SK-N-SH treated with all-trans-retinoic acid at 6 μM for 48 hours (cell line): ENCODE measurements at regions not wholly inside any gene's neighbourhood (a gene's known extent, or its start where the extent isn't known, plus 50 kb on each side); places are given as distances from the start of the nearest gene placed in this dataset.

ENCODE experiments used
- ATAC-seq: fragments of 200-7000 bp; cut with Tn5 transposase; 3 replicates; pipeline ENCODE4 v1.9.1; 2020; ENCODE audit warnings: mild to moderate bottlenecking, moderate library complexity
- ARNTL ChIP-seq: fragments of 450-650 bp; formaldehyde crosslinking; IDR thresholded peaks from 2 replicates; pipeline ENCODE4 v1.5.0; 2020; ENCODE audit warnings: low read depth, mild to moderate bottlenecking, moderate library complexity, borderline replicate concordance
- BACH2 ChIP-seq: fragments of 250-450 bp; sonication (Bioruptor Pico); IDR thresholded peaks from 2 replicates; pipeline ENCODE4 v1.9.0; 2021; ENCODE audit warnings: mild to moderate bottlenecking, borderline replicate concordance
- CSDC2 ChIP-seq: fragments of 250-450 bp; sonication (Bioruptor Pico); IDR thresholded peaks from 2 replicates; pipeline ENCODE4 v1.5.0; 2020; ENCODE audit warnings: mild to moderate bottlenecking, moderate library complexity
- ESRRG ChIP-seq: fragments of 250-450 bp; sonication (Bioruptor Pico); IDR thresholded peaks from 2 replicates; pipeline ENCODE4 v1.6.1; 2021; ENCODE audit warnings: mild to moderate bottlenecking
- GLIS3 ChIP-seq: fragments of 250-450 bp; sonication (Bioruptor Pico); IDR thresholded peaks from 2 replicates; pipeline ENCODE4 v1.5.0; 2020; ENCODE audit warnings: mild to moderate bottlenecking, moderate library complexity
- ISL1 ChIP-seq: fragments of 250-450 bp; sonication (Bioruptor Pico); IDR thresholded peaks from 2 replicates; pipeline ENCODE4 v2.1.2; 2022; ENCODE audit warnings: mild to moderate bottlenecking, moderate library complexity
- OSR1 ChIP-seq: fragments of 250-450 bp; sonication (Bioruptor Pico); IDR thresholded peaks from 2 replicates; pipeline ENCODE4 v1.8.0; 2022; ENCODE audit warnings: moderate library complexity, mild to moderate bottlenecking, inconsistent platforms
- PPARA ChIP-seq: fragments of 250-450 bp; sonication (Bioruptor Pico); IDR thresholded peaks from 2 replicates; pipeline ENCODE4 v1.5.0; 2020; ENCODE audit warnings: mild to moderate bottlenecking, borderline replicate concordance
- RARB ChIP-seq: fragments of 250-450 bp; sonication (Bioruptor Pico); IDR thresholded peaks from 2 replicates; pipeline ENCODE4 v1.8.0; 2021; ENCODE audit warnings: mild to moderate bottlenecking, moderate library complexity
- SNAI2 ChIP-seq: fragments of 250-450 bp; sonication (Bioruptor Pico); IDR thresholded peaks from 2 replicates; pipeline ENCODE4 v1.5.0; 2020; ENCODE audit warnings: mild to moderate bottlenecking, moderate library complexity
- TCF4 ChIP-seq: fragments of 250-450 bp; sonication (Bioruptor Pico); IDR thresholded peaks from 2 replicates; pipeline ENCODE4 v1.8.0; 2021; ENCODE audit warnings: mild to moderate bottlenecking, moderate library complexity, borderline replicate concordance
- TOX ChIP-seq: fragments of 250-450 bp; sonication (Bioruptor Pico); IDR thresholded peaks from 2 replicates; pipeline ENCODE4 v1.8.0; 2021; ENCODE audit warnings: mild to moderate bottlenecking, moderate library complexity, borderline replicate concordance
- TSHZ2 ChIP-seq: fragments of 250-450 bp; sonication (Bioruptor Pico); IDR thresholded peaks from 2 replicates; pipeline ENCODE4 v1.5.0; 2020; ENCODE audit warnings: mild to moderate bottlenecking, moderate library complexity
- ZC3H10 ChIP-seq: fragments of 250-450 bp; sonication (Bioruptor Pico); IDR thresholded peaks from 2 replicates; pipeline ENCODE4 v1.5.1; 2021; ENCODE audit warnings: mild to moderate bottlenecking, moderate library complexity
- ZFP3 ChIP-seq: fragments of 250-450 bp; sonication (Bioruptor Pico); IDR thresholded peaks from 2 replicates; pipeline ENCODE4 v1.5.0; 2020; ENCODE audit warnings: mild to moderate bottlenecking, moderate library complexity
- ZNF565 ChIP-seq: fragments of 450-650 bp; formaldehyde crosslinking; conservative IDR thresholded peaks from 2 replicates; pipeline ENCODE4 v1.5.0; 2020; ENCODE audit warnings: low read depth, mild to moderate bottlenecking, moderate library complexity
- ZNF8 ChIP-seq: fragments of 450-650 bp; formaldehyde crosslinking; IDR thresholded peaks from 2 replicates; pipeline ENCODE4 v1.5.0; 2020; ENCODE audit warnings: mild to moderate bottlenecking, moderate library complexity
- TF ChIP-seq, protein P1 (sequence below): fragments of 250-450 bp; sonication (Bioruptor Pico); IDR thresholded peaks from 2 replicates; pipeline ENCODE4 v1.5.1; 2020; ENCODE audit warnings: low read depth, mild to moderate bottlenecking, moderate library complexity
- TF ChIP-seq, protein P2 (sequence below): fragments of 250-450 bp; sonication (Bioruptor Pico); IDR thresholded peaks from 2 replicates; pipeline ENCODE4 v1.5.1; 2021; ENCODE audit warnings: mild to moderate bottlenecking, moderate library complexity
- TF ChIP-seq, protein P3 (sequence below): fragments of 250-450 bp; sonication (Bioruptor Pico); IDR thresholded peaks from 2 replicates; pipeline ENCODE4 v1.8.0; 2020; ENCODE audit warnings: mild to moderate bottlenecking, moderate library complexity, borderline replicate concordance
- TF ChIP-seq, protein P4 (sequence below): fragments of 250-450 bp; sonication (Bioruptor Pico); IDR thresholded peaks from 2 replicates; pipeline ENCODE4 v1.8.0; 2021; ENCODE audit warnings: low read depth, mild to moderate bottlenecking, moderate library complexity, borderline replicate concordance

DNA sequence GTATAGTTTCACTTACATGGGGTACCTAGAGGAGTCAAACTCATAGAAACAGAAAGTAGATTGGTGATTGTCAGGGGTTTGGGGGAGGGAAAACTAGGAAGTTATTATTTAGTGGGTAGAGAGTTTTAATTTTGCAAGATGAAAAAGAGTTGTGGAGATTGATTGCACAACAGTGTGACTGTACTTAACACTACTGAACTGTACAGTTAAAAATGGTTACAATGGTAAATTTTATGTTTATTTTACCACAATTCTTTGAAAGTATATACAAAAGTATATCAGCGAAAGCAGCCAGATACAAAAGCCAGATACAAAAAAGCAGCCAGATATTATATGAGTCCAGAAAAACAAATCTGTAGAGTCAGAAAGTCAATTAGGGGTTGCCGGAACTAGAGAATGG is 247.6 kb downstream of the IPO8 start:
- ATAC-seq: no peak
- TF ChIP-seq ZFP3 (no peak), ESRRG (no peak), TCF4 (CRISPR knock-in tag) (no peak), ZNF8 (CRISPR knock-in tag) (no peak), SNAI2 (no peak), BACH2 (no peak), CSDC2 (CRISPR knock-in tag) (no peak), ARNTL (CRISPR knock-in tag) (no peak), PPARA (no peak), RARB (no peak)
- TF ChIP-seq, all 23 proteins: peak for 0

- TF ChIP-seq BACH2 (no peak), OSR1 (no peak), ZNF565 (CRISPR knock-in tag) (no peak), GLIS3 (CRISPR knock-in tag) (no peak), SNAI2 (no peak), TOX (CRISPR knock-in tag) (no peak), CSDC2 (CRISPR knock-in tag) (no peak)
- TF ChIP-seq, protein P1, sequence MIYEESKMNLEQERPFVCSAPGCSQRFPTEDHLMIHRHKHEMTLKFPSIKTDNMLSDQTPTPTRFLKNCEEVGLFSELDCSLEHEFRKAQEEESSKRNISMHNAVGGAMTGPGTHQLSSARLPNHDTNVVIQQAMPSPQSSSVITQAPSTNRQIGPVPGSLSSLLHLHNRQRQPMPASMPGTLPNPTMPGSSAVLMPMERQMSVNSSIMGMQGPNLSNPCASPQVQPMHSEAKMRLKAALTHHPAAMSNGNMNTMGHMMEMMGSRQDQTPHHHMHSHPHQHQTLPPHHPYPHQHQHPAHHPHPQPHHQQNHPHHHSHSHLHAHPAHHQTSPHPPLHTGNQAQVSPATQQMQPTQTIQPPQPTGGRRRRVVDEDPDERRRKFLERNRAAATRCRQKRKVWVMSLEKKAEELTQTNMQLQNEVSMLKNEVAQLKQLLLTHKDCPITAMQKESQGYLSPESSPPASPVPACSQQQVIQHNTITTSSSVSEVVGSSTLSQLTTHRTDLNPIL (CRISPR knock-in tag): no peak
- TF ChIP-seq, protein P2, sequence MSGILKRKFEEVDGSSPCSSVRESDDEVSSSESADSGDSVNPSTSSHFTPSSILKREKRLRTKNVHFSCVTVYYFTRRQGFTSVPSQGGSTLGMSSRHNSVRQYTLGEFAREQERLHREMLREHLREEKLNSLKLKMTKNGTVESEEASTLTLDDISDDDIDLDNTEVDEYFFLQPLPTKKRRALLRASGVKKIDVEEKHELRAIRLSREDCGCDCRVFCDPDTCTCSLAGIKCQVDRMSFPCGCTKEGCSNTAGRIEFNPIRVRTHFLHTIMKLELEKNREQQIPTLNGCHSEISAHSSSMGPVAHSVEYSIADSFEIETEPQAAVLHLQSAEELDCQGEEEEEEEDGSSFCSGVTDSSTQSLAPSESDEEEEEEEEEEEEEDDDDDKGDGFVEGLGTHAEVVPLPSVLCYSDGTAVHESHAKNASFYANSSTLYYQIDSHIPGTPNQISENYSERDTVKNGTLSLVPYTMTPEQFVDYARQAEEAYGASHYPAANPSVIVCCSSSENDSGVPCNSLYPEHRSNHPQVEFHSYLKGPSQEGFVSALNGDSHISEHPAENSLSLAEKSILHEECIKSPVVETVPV: no peak
- TF ChIP-seq, all 23 proteins: peak for 0
- no peak for ATAC-seq
These were observed 248.5 kb downstream of the IPO8 start for GRCh38 chr12:30447061-30447750.

DNA sequence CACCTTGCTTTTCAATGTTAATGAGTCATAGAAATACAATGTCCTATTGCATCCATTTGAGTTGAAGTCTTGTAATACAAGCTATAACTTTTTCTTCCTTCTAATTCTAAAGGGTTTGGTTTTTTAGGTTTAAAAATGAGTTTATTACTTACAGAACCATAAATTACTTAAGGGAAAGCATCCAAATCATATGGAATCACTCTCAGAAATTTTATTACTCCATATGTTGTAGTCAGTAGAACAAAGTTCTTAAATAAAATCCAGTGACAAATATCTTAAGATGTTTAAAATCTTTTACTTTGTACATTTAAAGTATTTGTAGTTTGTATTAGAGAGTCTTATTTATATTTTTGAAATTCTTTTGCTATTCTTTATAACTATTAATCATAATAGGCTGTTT is 253.2 kb downstream of the IPO8 start:
- TF ChIP-seq ZFP3 (no peak), BACH2 (no peak), ISL1 (CRISPR knock-in tag) (no peak), ZC3H10 (no peak), TCF4 (CRISPR knock-in tag) (no peak), SNAI2 (no peak), RARB (no peak), ZNF565 (CRISPR knock-in tag) (no peak), ESRRG (no peak), OSR1 (no peak)
- TF ChIP-seq, protein P3, sequence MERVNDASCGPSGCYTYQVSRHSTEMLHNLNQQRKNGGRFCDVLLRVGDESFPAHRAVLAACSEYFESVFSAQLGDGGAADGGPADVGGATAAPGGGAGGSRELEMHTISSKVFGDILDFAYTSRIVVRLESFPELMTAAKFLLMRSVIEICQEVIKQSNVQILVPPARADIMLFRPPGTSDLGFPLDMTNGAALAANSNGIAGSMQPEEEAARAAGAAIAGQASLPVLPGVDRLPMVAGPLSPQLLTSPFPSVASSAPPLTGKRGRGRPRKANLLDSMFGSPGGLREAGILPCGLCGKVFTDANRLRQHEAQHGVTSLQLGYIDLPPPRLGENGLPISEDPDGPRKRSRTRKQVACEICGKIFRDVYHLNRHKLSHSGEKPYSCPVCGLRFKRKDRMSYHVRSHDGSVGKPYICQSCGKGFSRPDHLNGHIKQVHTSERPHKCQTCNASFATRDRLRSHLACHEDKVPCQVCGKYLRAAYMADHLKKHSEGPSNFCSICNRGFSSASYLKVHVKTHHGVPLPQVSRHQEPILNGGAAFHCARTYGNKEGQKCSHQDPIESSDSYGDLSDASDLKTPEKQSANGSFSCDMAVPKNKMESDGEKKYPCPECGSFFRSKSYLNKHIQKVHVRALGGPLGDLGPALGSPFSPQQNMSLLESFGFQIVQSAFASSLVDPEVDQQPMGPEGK: no peak
- TF ChIP-seq, protein P4, sequence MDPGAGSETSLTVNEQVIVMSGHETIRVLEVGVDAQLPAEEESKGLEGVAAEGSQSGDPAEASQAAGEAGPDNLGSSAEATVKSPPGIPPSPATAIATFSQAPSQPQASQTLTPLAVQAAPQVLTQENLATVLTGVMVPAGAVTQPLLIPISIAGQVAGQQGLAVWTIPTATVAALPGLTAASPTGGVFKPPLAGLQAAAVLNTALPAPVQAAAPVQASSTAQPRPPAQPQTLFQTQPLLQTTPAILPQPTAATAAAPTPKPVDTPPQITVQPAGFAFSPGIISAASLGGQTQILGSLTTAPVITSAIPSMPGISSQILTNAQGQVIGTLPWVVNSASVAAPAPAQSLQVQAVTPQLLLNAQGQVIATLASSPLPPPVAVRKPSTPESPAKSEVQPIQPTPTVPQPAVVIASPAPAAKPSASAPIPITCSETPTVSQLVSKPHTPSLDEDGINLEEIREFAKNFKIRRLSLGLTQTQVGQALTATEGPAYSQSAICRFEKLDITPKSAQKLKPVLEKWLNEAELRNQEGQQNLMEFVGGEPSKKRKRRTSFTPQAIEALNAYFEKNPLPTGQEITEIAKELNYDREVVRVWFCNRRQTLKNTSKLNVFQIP (CRISPR knock-in tag): no peak
- no peak for ATAC-seq

DNA sequence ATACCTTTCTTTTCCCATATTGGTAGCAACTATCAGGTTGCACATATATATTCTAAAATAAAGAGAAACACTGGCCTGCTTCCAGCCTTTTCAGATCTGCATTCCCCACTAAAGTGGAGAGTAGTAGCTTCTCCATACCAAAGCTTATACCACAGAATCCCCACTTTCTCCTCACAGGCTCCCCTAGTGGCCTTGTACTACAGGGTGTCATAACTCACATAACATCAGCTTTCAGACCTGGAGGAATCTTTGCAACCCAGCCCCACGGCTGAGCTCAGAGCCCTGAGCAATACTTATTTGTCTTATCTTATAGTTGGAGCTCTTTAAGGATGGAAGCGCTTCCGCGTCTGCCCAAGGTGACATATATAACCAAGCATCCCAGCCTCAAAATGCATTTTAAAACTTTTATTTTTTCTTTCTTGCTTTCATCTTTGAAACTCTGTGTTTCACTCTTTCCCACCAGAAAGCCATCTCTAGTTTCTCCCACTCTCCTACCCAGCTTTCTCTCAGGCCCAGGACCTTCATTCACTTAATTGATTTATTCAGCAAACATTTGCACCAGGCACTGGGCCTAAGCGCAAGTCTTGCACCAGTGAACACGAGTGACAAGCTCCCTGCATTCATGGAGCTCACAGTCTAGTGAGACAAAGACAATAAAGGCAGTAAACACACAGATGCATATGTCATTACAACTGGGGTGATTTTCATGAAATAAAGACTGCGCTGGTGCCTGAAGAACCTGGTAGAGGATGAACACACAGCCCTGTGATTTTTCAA is 254.7 kb downstream of the IPO8 start:
- peak; percentile 90 for ATAC-seq
- TF ChIP-seq TSHZ2 (CRISPR knock-in tag): no peak
- TF ChIP-seq OSR1: no peak
- TF ChIP-seq, protein P1 (CRISPR knock-in tag): no peak
- TF ChIP-seq SNAI2: no peak
- TF ChIP-seq, protein P3: no peak
